Adrenal gland (tissue), 9 donors: ENCODE measurements at regions not wholly inside any gene's neighbourhood (a gene's known extent, or its start where the extent isn't known, plus 50 kb on each side); places are given as distances from the start of the nearest gene placed in this dataset.

Experiments
- DNase-seq, 7 donors: peaks; one replicate each; pipeline ENCODE4 v3.0.0-alpha.2; 2019 to 2020
- H3K27ac ChIP-seq, 5 donors: fragments of 200-600 bp; sonication (generic) in 4 of 5; 1 replicate in 3 of 5; 2 replicates in 2 of 5; pipeline versions ENCODE4 v1.5.1 to v1.8.0; 2016 to 2020; ENCODE audit warnings: mild to moderate bottlenecking in 1 of 5
- H3K27me3 ChIP-seq: fragments of 200-600 bp; 2 replicates; pipeline ENCODE4 v1.8.0; 2021
- H3K36me3 ChIP-seq, 2 donors: fragments of 200-600 bp; replicated peaks in 1 of 2; 1 replicate in 1 of 2; 2 replicates in 1 of 2; pipeline versions ENCODE4 v1.5.1 to v1.8.0; 2018 to 2022
- H3K4me1 ChIP-seq, 2 donors: fragments of 200-600 bp; replicated peaks in 1 of 2; 1 replicate in 1 of 2; 2 replicates in 1 of 2; pipeline versions ENCODE4 v1.5.1 to v1.8.0; 2018 to 2021
- H3K4me3 ChIP-seq, 4 donors: fragments of 200-600 bp; sonication (generic) in 3 of 4; one replicate each; pipeline ENCODE4 v1.5.1; 2016 to 2018
- H3K9me3 ChIP-seq, 3 donors: fragments of 200-600 bp; sonication (generic) in 1 of 3; replicated peaks in 1 of 3; 1 replicate in 2 of 3; 2 replicates in 1 of 3; pipeline versions ENCODE4 v1.5.1 to v1.8.0; 2016 to 2021
- CTCF ChIP-seq, 6 experiments: fragments of 450-650 bp in 4 of 6; fragments of 200-600 bp in 2 of 6; sonication (generic) in 1 of 6; IDR thresholded peaks; 1 replicate in 5 of 6; 2 replicates in 1 of 6; pipeline versions ENCODE4 v1.5.1 to v1.8.0; 2016 to 2021; ENCODE audit warnings: antibody characterized with exemption in 6 of 6, mild to moderate bottlenecking in 2 of 6, moderate library complexity in 1 of 6
- POLR2A ChIP-seq, 2 donors: fragments of 450-650 bp; IDR thresholded peaks; one replicate each; pipeline ENCODE4 v1.6.1; 2017; ENCODE audit warnings: antibody characterized with exemption in 2 of 2, mild to moderate bottlenecking in 2 of 2, moderate library complexity in 1 of 2
- WGBS, 4 donors: extraction: QIAGEN DNeasy Blood & Tissue Kit in 2 of 4; methylation state at CpG; one replicate each; pipeline versions ENCODE4 v1.1.5 to v1.1.7; 2013 to 2017; 5-methylcytosine and 5-hydroxymethylcytosine counted together
- intact Hi-C, 2 donors: fragments of 100-400 bp; cut with DNase I; formaldehyde crosslinking; loops; one replicate each; pipeline versions ENCODE4 v1.14.1 to v1.15.0; 2022 to 2023
- donor health status: healthy with polysubstance abuse.
- donor health status: Bipolar disorder and iron deficiency.
- donor health status: DM: yes; HTN: yes; CAD: no.
- donor health status: DM: no; HTN: no; CAD: no.
- donor health status: DM: no; HTN: no; CAD: no.

- H3K27ac ChIP-seq: no peak overlapping the region
- no peaks in the 10 kb centered on the region for H3K4me1 ChIP-seq
- DNase-seq: no peak
- TF ChIP-seq POLR2A (IDR thresholded peaks at IDR 0.05): no peak
- no peak for TF ChIP-seq CTCF (IDR thresholded peaks at IDR 0.05)
- 89 to 93% (median 92%) methylated on average over 1 of the region's 1 CpG for WGBS, 4 donors
- no peaks in the 10 kb centered on the region for H3K36me3 ChIP-seq
- intact Hi-C loops: no loop called here
- no peaks in the 10 kb centered on the region for H3K9me3 ChIP-seq
- H3K27me3 ChIP-seq: no peaks in the 10 kb centered on the region
- H3K4me3 ChIP-seq: no peak overlapping the region
Measured at GRCh38 chr10:44032216-44032615, 352.7 kb downstream of the CXCL12 start.

DNA sequence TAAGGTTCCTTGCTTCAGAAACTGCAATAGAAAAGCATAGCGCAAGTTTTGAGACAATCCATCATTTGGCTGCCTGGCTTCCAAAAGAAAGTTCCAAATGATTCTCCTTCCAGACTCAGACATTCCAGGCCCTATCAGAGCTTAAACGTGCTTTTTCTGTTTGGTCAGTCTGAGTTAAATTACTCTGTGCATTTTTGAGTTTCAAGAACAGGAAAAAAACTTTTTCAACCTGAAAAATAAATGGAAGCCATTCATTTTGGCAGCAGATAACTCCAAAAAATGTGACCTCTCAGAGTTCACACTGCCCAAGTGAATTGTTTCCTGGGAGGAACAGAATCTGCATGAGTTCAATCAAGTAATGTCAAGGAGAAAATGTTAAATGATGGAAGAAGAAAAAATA lies 354.2 kb downstream of the CXCL12 start:
- Histone ChIP-seq H3K4me1 (no peaks in the 10 kb centered on the region), H3K27me3 (no peaks in the 10 kb centered on the region), H3K4me3 (no peak overlapping the region), H3K36me3 (no peaks in the 10 kb centered on the region), H3K9me3 (no peaks in the 10 kb centered on the region), H3K27ac (no peak overlapping the region)
- no peak for DNase-seq
- no peak for TF ChIP-seq CTCF (IDR thresholded peaks at IDR 0.05)
- TF ChIP-seq POLR2A (IDR thresholded peaks at IDR 0.05): no peak
- 49 to 57% (median 54%) methylated on average over 2 of the region's 2 CpGs for WGBS, 4 donors
- intact Hi-C loops: no loop called here

DNA sequence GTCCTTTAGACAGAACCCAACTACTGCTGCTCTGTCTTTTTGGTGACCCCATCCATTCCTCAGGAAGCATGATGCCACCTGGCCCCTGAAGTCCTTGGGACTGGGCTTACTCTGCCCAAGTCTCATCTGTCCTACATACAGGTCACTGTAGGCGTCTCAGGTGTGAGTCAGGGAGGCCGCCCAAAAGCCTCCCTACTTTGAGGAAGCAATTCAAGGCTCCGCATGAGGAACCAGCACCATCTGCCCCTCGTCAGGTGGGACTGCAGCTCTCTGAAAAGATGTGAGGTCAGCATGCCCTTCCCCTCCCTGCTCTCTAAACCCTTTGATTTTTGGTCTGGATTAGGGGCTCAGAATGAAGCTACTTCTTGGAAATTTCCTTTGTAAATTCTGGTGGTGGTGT lies 354.8 kb downstream of the CXCL12 start:
- no peaks in the 10 kb centered on the region for H3K9me3 ChIP-seq
- no peaks in the 10 kb centered on the region for H3K4me1 ChIP-seq
- TF ChIP-seq POLR2A (IDR thresholded peaks at IDR 0.05) (no peak), CTCF (IDR thresholded peaks at IDR 0.05) (no peak)
- 66 to 80% (median 71%) methylated on average over 4 of the region's 4 CpGs for WGBS, 4 donors
- DNase-seq: no peak
- H3K4me3 ChIP-seq: no peak overlapping the region
- no peaks in the 10 kb centered on the region for H3K36me3 ChIP-seq
- H3K27me3 ChIP-seq: no peaks in the 10 kb centered on the region
- intact Hi-C loops: no loop called here
- no peak overlapping the region for H3K27ac ChIP-seq

DNA sequence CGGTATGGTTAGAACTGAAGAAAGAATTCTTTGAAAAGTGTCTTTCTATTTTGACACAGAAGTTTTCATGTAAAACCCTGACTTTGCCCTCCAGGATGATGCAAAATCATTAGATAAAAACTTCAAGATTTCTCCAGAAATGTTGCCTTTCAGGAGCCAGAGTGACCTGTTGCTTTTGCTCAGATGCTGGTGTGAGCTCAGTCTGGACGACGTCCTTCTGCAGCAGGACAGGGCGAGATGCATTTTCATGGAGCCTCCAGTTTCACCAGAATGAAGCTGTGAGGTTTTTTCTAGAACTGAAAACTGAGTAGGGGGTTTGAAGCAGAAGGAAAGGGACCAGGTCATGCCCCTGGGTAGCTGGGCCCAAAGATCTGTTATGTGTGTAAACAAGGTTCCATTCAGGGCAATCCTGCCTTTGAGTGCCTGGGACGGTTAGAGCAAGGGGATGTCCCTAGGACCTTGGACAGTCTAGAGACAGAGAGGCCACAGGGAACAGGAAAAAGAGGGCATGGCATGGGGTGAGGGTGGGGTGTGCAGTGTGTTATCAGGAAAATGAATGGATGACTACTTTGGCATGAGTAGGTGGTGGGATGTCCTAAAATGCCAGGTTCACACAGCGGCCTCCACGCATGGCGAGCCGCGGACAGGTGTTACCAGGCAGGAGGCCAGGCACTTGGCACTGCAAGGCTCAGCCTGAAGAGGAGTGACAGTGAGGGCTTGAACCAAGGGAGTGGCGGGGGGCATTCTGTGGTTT lies 356.3 kb downstream of the CXCL12 start:
- Histone ChIP-seq H3K36me3 (no peaks in the 10 kb centered on the region), H3K9me3 (no peaks in the 10 kb centered on the region), H3K4me3 (no peak overlapping the region), H3K4me1 (no peaks in the 10 kb centered on the region), H3K27ac (no peak overlapping the region), H3K27me3 (no peaks in the 10 kb centered on the region)
- DNase-seq: no peak
- 90 to 93% (median 92%) methylated on average over 11 of the region's 11 CpGs for WGBS, 4 donors
- TF ChIP-seq POLR2A (IDR thresholded peaks at IDR 0.05) (no peak), CTCF (IDR thresholded peaks at IDR 0.05) (no peak)
- intact Hi-C loops: no loop called here
